CD14-positive monocyte (primary cell): ENCODE measurements at regions not wholly inside any gene's neighbourhood (a gene's known extent, or its start where the extent isn't known, plus 50 kb on each side); places are given as distances from the start of the nearest gene placed in this dataset.
"Not testable (repeated sequence)": the region's sequence is repeated elsewhere in the genome, so short reads cannot be mapped to it uniquely, and the experiment has no call there.

Experiments used
- DNase-seq, 3 donors: peaks; one replicate each; pipeline ENCODE4 v3.0.0-alpha.2; 2011 to 2022
- H2AFZ ChIP-seq: 2 replicates; pipeline ENCODE4 v1.6.0; 2012; ENCODE audit warnings: mild to moderate bottlenecking, low read depth, low read length, inconsistent platforms; ENCODE audit not compliant: insufficient read depth, poor library complexity, severe bottlenecking
- H3K27ac ChIP-seq, 2 donors: 1 replicate in 1 of 2; 2 replicates in 1 of 2; pipeline ENCODE4 v1.5.1; 2012 to 2013; ENCODE audit warnings: low read length in 2 of 2, control low read depth in 1 of 2, inconsistent platforms in 1 of 2, low read depth in 1 of 2, mild to moderate bottlenecking in 1 of 2
- H3K27me3 ChIP-seq, 2 donors: one replicate each; pipeline versions ENCODE4 v1.6.0 to v1.6.1; 2011 to 2013; ENCODE audit warnings: low read length in 2 of 2; ENCODE audit not compliant: control insufficient read depth in 2 of 2, insufficient read depth in 2 of 2
- H3K36me3 ChIP-seq, 2 donors: replicated peaks in 1 of 2; 1 replicate in 1 of 2; 2 replicates in 1 of 2; pipeline versions ENCODE4 v1.5.1 to v1.6.1; 2012 to 2013; ENCODE audit warnings: low read length in 2 of 2, control low read depth in 1 of 2, inconsistent platforms in 1 of 2, mild to moderate bottlenecking in 1 of 2; ENCODE audit not compliant: insufficient read depth in 2 of 2, control insufficient read depth in 1 of 2
- H3K4me1 ChIP-seq, 2 donors: 1 replicate in 1 of 2; 2 replicates in 1 of 2; pipeline versions ENCODE4 v1.5.1 to v1.6.1; 2012 to 2013; ENCODE audit warnings: low read length in 2 of 2, control low read depth in 1 of 2, inconsistent platforms in 1 of 2, mild to moderate bottlenecking in 1 of 2, moderate library complexity in 1 of 2; ENCODE audit not compliant: insufficient read depth in 2 of 2, control insufficient read depth in 1 of 2
- H3K4me2 ChIP-seq: replicated peaks from 2 replicates; pipeline ENCODE3; 2012; ENCODE audit warnings: low read length, moderate library complexity, mild to moderate bottlenecking; ENCODE audit not compliant: poor library complexity, severe bottlenecking; ENCODE audit errors: extremely low read depth
- H3K4me3 ChIP-seq, 3 experiments: fragments of 200-600 bp in 1 of 3; sonication (generic) in 1 of 3; replicated peaks in 1 of 3; 1 replicate in 2 of 3; 2 replicates in 1 of 3; pipeline ENCODE4 v1.5.1; 2011 to 2013; ENCODE audit warnings: low read length in 3 of 3, mild to moderate bottlenecking in 3 of 3, control low read depth in 2 of 3, low read depth in 2 of 3, inconsistent platforms in 1 of 3, moderate library complexity in 1 of 3
- H3K79me2 ChIP-seq: 2 replicates; pipeline ENCODE4 v1.6.0; 2012; ENCODE audit warnings: mild to moderate bottlenecking, control low read depth, inconsistent platforms, low read length, moderate library complexity; ENCODE audit not compliant: insufficient read depth
- H3K9ac ChIP-seq: 2 replicates; pipeline ENCODE4 v1.6.0; 2017; ENCODE audit warnings: low read length, mild to moderate bottlenecking; ENCODE audit not compliant: insufficient read depth, poor library complexity, severe bottlenecking
- H3K9me3 ChIP-seq, 2 donors: replicated peaks in 1 of 2; 1 replicate in 1 of 2; 2 replicates in 1 of 2; pipeline versions ENCODE4 v1.5.1 to v1.6.1; 2012 to 2013; ENCODE audit warnings: low read length in 2 of 2, control low read depth in 1 of 2; ENCODE audit not compliant: control insufficient read depth in 1 of 2, insufficient read depth in 1 of 2
- H4K20me1 ChIP-seq: 2 replicates; pipeline ENCODE4 v1.6.0; 2012; ENCODE audit warnings: mild to moderate bottlenecking, low read length, control low read depth, moderate library complexity; ENCODE audit not compliant: insufficient read depth
- H3K27ac Mint-ChIP-seq, 7 donors: one replicate each; pipeline ENCODE4 v1.8.0; 2020; ENCODE audit warnings: mild to moderate bottlenecking in 7 of 7, mixed read lengths in 7 of 7, moderate library complexity in 6 of 7, inconsistent platforms in 2 of 7
- H3K27me3 Mint-ChIP-seq, 3 donors: one replicate each; pipeline ENCODE4 v1.8.0; 2021 to 2022; ENCODE audit warnings: low read depth in 3 of 3, mild to moderate bottlenecking in 3 of 3, mixed read lengths in 3 of 3, moderate library complexity in 3 of 3, inconsistent platforms in 1 of 3
- H3K36me3 Mint-ChIP-seq, 2 donors: one replicate each; pipeline ENCODE4 v1.8.0; 2020; ENCODE audit warnings: mixed read lengths in 2 of 2, inconsistent platforms in 1 of 2, mild to moderate bottlenecking in 1 of 2
- H3K4me1 Mint-ChIP-seq: one replicate; pipeline ENCODE4 v1.8.0; 2020; ENCODE audit warnings: mild to moderate bottlenecking, mixed read lengths
- H3K4me3 Mint-ChIP-seq, 2 donors: one replicate each; pipeline ENCODE4 v1.8.0; 2020; ENCODE audit warnings: mild to moderate bottlenecking in 2 of 2, mixed read lengths in 2 of 2, moderate library complexity in 1 of 2
- H3K9me3 Mint-ChIP-seq, 7 donors: one replicate each; pipeline ENCODE4 v1.8.0; 2020 to 2022; ENCODE audit warnings: mixed read lengths in 7 of 7, mild to moderate bottlenecking in 6 of 7, moderate library complexity in 6 of 7, inconsistent platforms in 2 of 7
- WGBS: methylation state at CpG from one replicate; pipeline ENCODE4 v1.1.5; 2013; ENCODE audit warnings: missing lambda C conversion rate; ENCODE audit not compliant: insufficient coverage; 5-methylcytosine and 5-hydroxymethylcytosine counted together
- intact Hi-C, 2 donors: fragments of 100-400 bp; cut with micrococcal nuclease; formaldehyde crosslinking; loops; one replicate each; pipeline versions ENCODE4 v1.15.0 to v1.15.1; 2023
- TF ChIP-seq, protein P1 (sequence below): fragments of 200-600 bp; IDR thresholded peaks from one replicate; pipeline ENCODE4 v1.8.0; 2022; ENCODE audit warnings: antibody characterized with exemption, mild to moderate bottlenecking

DNA sequence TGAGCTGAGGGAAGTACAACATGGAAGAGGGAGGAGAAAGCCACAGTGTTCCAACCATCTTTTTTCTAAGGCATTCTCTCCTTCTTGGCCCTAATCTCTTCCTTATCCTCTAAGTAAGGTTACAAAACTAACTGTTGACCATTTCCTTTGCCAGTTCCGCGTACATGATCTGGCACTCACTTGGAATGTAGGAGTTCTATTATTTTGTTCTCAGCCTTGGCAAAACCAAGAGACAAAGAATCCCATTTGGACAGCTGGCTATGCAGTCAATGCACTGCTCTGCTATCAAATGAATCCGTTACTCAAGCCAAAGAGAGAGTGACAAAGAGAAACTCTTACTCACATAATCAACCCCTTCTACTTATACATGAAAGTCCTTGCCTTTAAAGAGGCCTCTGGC is 410.3 kb downstream of the DTWD2 start:
- H3K4me1 ChIP-seq = no peaks in the 10 kb centered on the region
- Mint-ChIP-seq H3K4me1 (peaks cover 7% of the 10 kb centered on the region), H3K4me3 (no peak overlapping the region), H3K9me3 (peaks cover 0 to 6% (median 3%) of the 10 kb centered on the region in 7 donors), H3K36me3 (no peaks in the 10 kb centered on the region), H3K27me3 (peaks cover 0 to 2% (median 2%) of the 10 kb centered on the region in 3 donors), H3K27ac (no peak overlapping the region)
- no peak overlapping the region for H3K4me3 ChIP-seq
- no peak overlapping the region for H3K9ac ChIP-seq
- intact Hi-C loops = no loop called here
- H3K36me3 ChIP-seq = no peaks in the 10 kb centered on the region
- H4K20me1 ChIP-seq = no peaks in the 10 kb centered on the region
- no peak overlapping the region for H2AFZ ChIP-seq
- H3K27ac ChIP-seq = no peak overlapping the region
- H3K79me2 ChIP-seq = no peaks in the 10 kb centered on the region
- H3K9me3 ChIP-seq = peaks cover 0 to 3% of the 10 kb centered on the region in 2 donors
- TF ChIP-seq, protein P1, sequence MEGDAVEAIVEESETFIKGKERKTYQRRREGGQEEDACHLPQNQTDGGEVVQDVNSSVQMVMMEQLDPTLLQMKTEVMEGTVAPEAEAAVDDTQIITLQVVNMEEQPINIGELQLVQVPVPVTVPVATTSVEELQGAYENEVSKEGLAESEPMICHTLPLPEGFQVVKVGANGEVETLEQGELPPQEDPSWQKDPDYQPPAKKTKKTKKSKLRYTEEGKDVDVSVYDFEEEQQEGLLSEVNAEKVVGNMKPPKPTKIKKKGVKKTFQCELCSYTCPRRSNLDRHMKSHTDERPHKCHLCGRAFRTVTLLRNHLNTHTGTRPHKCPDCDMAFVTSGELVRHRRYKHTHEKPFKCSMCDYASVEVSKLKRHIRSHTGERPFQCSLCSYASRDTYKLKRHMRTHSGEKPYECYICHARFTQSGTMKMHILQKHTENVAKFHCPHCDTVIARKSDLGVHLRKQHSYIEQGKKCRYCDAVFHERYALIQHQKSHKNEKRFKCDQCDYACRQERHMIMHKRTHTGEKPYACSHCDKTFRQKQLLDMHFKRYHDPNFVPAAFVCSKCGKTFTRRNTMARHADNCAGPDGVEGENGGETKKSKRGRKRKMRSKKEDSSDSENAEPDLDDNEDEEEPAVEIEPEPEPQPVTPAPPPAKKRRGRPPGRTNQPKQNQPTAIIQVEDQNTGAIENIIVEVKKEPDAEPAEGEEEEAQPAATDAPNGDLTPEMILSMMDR = no peak
- no CpG with 5 or more reads among the region's 3 CpGs for WGBS
- no peak overlapping the region for H3K4me2 ChIP-seq
- no peaks in the 10 kb centered on the region for H3K27me3 ChIP-seq
- no peak for DNase-seq

DNA sequence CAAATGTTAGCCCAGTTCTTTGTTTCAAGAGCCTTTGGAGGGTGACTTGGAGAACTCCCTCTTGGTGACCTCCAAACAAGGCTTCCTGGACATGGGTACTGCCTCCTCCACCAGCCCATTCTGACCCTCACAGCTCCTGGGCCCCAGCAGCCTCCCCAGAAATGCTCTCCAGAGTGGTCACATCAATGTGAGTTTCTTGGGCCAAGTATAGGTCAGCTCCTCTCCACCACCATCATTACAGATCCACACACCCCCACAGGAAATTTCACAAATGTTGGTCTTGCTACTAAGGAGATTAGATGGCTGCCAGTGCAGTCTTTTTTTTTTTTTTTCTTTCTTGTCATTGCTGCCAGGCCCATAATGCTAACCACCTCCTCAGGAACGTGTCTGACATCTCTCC is 410.7 kb downstream of the DTWD2 start:
- WGBS = no CpG with 5 or more reads among the region's 1 CpG
- peaks cover 0 to 8% (median 3%) of the 10 kb centered on the region in 7 donors for H3K9me3 Mint-ChIP-seq
- intact Hi-C loops = no loop called here

GRCh38 chr5:118570276-118570675 is 418.1 kb downstream of the DTWD2 start:
- H3K4me1 ChIP-seq, H3K79me2 ChIP-seq, H3K4me3 ChIP-seq, H3K9me3 ChIP-seq, H3K27ac ChIP-seq, DNase-seq, H3K36me3 Mint-ChIP-seq, H3K27ac Mint-ChIP-seq, H3K4me2 ChIP-seq, H3K27me3 Mint-ChIP-seq, intact Hi-C loops, H3K36me3 ChIP-seq, H3K27me3 ChIP-seq, H2AFZ ChIP-seq, H3K4me3 Mint-ChIP-seq, H4K20me1 ChIP-seq, H3K9ac ChIP-seq, H3K4me1 Mint-ChIP-seq: not testable (repeated sequence)
- WGBS = no CpG with 5 or more reads among the region's 2 CpGs
- H3K9me3 Mint-ChIP-seq = peaks cover 0 to 17% (median 4%) of the 10 kb centered on the region in 7 donors

More for the DNA sequence above, 410.7 kb downstream of the DTWD2 start:
- no peak overlapping the region for H3K4me3 ChIP-seq
- no peak overlapping the region for H3K27ac Mint-ChIP-seq
- no peaks in the 10 kb centered on the region for H3K36me3 Mint-ChIP-seq
- no peak for DNase-seq
- peaks cover 7% of the 10 kb centered on the region for H3K4me1 Mint-ChIP-seq
- no peaks in the 10 kb centered on the region for H3K27me3 ChIP-seq
- H3K27me3 Mint-ChIP-seq = peaks cover 0 to 3% (median 2%) of the 10 kb centered on the region in 3 donors
- no peaks in the 10 kb centered on the region for H3K4me1 ChIP-seq
- H3K4me3 Mint-ChIP-seq = no peak overlapping the region
- no peak overlapping the region for H3K27ac ChIP-seq
- H3K79me2 ChIP-seq = no peaks in the 10 kb centered on the region
- H3K9ac ChIP-seq = no peak overlapping the region
- peaks cover 0 to 3% of the 10 kb centered on the region in 2 donors for H3K9me3 ChIP-seq
- TF ChIP-seq, protein P1 = no peak
- no peak overlapping the region for H2AFZ ChIP-seq
- no peaks in the 10 kb centered on the region for H3K36me3 ChIP-seq
- H3K4me2 ChIP-seq = no peak overlapping the region
- H4K20me1 ChIP-seq = no peaks in the 10 kb centered on the region
